ENCODE measurements at regions not wholly inside any gene's neighbourhood (a gene's known extent, or its start where the extent isn't known, plus 50 kb on each side); places are given as distances from the start of the nearest gene placed in this dataset.
A peak's percentile ranks its signal among the peaks of the same experiment; 100 is the strongest.

DNA sequence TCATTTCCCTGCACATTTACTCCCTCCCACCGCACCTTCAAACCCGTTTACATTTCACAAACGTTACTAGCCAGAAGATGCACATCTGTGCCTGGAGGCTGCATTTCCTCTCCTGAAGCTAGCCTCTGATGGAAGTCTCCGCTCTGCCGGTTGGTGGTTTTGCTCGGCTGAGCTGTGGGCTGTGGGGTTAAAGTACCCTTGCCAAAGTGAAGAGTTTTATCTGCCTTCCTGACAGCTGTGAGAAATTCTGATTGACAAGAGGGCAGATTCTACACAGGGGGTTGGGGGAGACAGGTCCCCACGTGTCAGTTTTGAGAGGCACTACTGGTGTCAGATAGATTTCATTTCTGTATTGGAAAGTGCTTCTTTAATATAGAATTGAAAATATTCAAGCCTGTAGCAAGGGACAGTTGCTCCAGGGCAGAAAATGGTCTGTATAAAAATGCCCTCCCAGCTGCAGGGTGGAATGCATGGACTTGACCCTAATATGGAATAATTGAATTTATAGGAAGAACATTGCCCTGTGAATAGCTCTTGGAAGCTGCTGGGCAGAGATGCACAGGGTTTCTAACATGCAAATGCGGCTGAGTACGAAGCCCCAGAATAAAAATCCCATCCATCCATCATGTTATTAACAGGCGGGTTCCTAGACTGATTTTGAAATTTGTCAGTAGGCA, 201.1 kb upstream of the RGMA start:
- no peaks in the 10 kb centered on the region for H3K36me3 ChIP-seq
- no peaks in the 10 kb centered on the region for H3K4me1 ChIP-seq
- H3K4me3 ChIP-seq: no peak overlapping the region
- no peak overlapping the region for H3K27ac ChIP-seq
- H3K27me3 ChIP-seq: no peaks in the 10 kb centered on the region
- H3K9me3 ChIP-seq: no peaks in the 10 kb centered on the region
- intact Hi-C loops (cut with DNase I): no loop called here
- no peak for TF ChIP-seq CTCF (IDR thresholded peaks at IDR 0.05)
- DNase-seq (ENCODE audit: low spot score in 2 of 2): no peak

- DNase-seq (ENCODE audit: low spot score in 2 of 2): no peak
- no peaks in the 10 kb centered on the region for H3K9me3 ChIP-seq
- no peaks in the 10 kb centered on the region for H3K36me3 ChIP-seq
- H3K27me3 ChIP-seq: no peaks in the 10 kb centered on the region
- H3K4me3 ChIP-seq: no peak overlapping the region
- no peaks in the 10 kb centered on the region for H3K4me1 ChIP-seq
- no peak overlapping the region for H3K27ac ChIP-seq
- TF ChIP-seq CTCF (IDR thresholded peaks at IDR 0.05): no peak
- intact Hi-C loops (cut with DNase I): no loop called here
These were observed 199.8 kb upstream of the RGMA start for GRCh38 chr15:93288728-93289294.

DNA sequence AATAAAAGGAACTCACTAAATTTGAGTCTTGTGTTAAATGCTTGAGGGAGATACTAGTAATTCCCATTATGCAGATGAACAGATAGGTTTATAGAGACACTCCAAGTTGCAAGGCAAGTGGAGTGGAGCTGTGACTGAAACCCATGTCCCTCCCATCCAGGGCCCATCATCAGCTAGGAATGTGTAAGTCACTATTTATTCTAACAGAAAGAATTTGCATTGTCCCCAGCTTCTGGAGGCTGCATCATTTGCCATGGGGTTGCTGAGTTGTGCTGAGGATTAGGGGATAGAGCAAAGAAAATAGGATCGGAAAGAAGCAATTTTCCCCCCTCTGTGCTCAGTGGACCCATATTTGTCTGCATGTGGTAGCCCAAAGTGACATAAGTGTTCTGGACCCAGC, 197.4 kb upstream of the RGMA start:
- Histone ChIP-seq H3K27ac (no peak overlapping the region), H3K4me1 (no peaks in the 10 kb centered on the region), H3K27me3 (no peaks in the 10 kb centered on the region), H3K9me3 (no peaks in the 10 kb centered on the region), H3K4me3 (no peak overlapping the region), H3K36me3 (no peaks in the 10 kb centered on the region)
- no peak for DNase-seq (ENCODE audit: low spot score in 2 of 2)
- no peak for TF ChIP-seq CTCF (IDR thresholded peaks at IDR 0.05)
- intact Hi-C loops (cut with DNase I): no loop called here

GRCh38 chr15:93283854-93284253, 194.8 kb upstream of the RGMA start:
- TF ChIP-seq CTCF (IDR thresholded peaks at IDR 0.05): no peak
- intact Hi-C loops (cut with DNase I): no loop called here
- H3K4me3 ChIP-seq: no peak overlapping the region

GRCh38 chr15:93282808-93283207, 193.8 kb upstream of the RGMA start:
- H3K4me1 ChIP-seq: no peaks in the 10 kb centered on the region
- H3K27ac ChIP-seq: no peak overlapping the region
- H3K4me3 ChIP-seq: no peak overlapping the region
- no peaks in the 10 kb centered on the region for H3K27me3 ChIP-seq
- TF ChIP-seq CTCF (IDR thresholded peaks at IDR 0.05): no peak
- no peaks in the 10 kb centered on the region for H3K36me3 ChIP-seq
- H3K9me3 ChIP-seq: no peaks in the 10 kb centered on the region
- intact Hi-C loops (cut with DNase I): no loop called here
- peak in 1 of 2 donors; percentile 38 for DNase-seq (ENCODE audit: low spot score in 2 of 2)

More at GRCh38 chr15:93283854-93284253, 194.8 kb upstream of the RGMA start:
- H3K36me3 ChIP-seq: no peaks in the 10 kb centered on the region
- no peaks in the 10 kb centered on the region for H3K9me3 ChIP-seq
- no peak for DNase-seq (ENCODE audit: low spot score in 2 of 2)
- H3K27ac ChIP-seq: no peak overlapping the region
- H3K4me1 ChIP-seq: no peaks in the 10 kb centered on the region
- no peaks in the 10 kb centered on the region for H3K27me3 ChIP-seq

Data from ascending aorta (tissue), 2 donors.